NT2/D1 (cell line): ENCODE measurements at regions not wholly inside any gene's neighbourhood (a gene's known extent, or its start where the extent isn't known, plus 50 kb on each side); places are given as distances from the start of the nearest gene placed in this dataset.

Source experiments
- SUZ12 ChIP-seq: IDR thresholded peaks from 2 replicates; pipeline ENCODE4 v1.6.1; 2011; ENCODE audit not compliant: insufficient read length, insufficient read depth; ENCODE audit errors: extremely low read depth
- ZNF274 ChIP-seq: IDR thresholded peaks from 2 replicates; pipeline ENCODE4 v1.6.1; 2011; ENCODE audit warnings: mild to moderate bottlenecking, low read depth, low read length

GRCh38 chr6:163985040-163985439, 570.5 kb downstream of the QKI start:
- no peak for TF ChIP-seq ZNF274
- TF ChIP-seq SUZ12, result no peak
